NB4 (cell line): ENCODE measurements at regions not wholly inside any gene's neighbourhood (a gene's known extent, or its start where the extent isn't known, plus 50 kb on each side); places are given as distances from the start of the nearest gene placed in this dataset.

Source experiments
- DNase-seq: peaks from one replicate; pipeline ENCODE4 v3.0.0; 2010; ENCODE audit warnings: low read depth
- H3K4me3 ChIP-seq: one replicate; pipeline ENCODE4 v1.5.1; 2011; ENCODE audit warnings: mild to moderate bottlenecking, low read depth, low read length, moderate library complexity
- CTCF ChIP-seq: IDR thresholded peaks from one replicate; pipeline ENCODE4 v1.5.1; 2012; ENCODE audit warnings: low read depth, low read length
- MAX ChIP-seq: IDR thresholded peaks from 2 replicates; pipeline ENCODE4 v1.6.1; 2011; ENCODE audit warnings: low read depth, low read length
- MYC ChIP-seq: IDR thresholded peaks from 2 replicates; pipeline ENCODE4 v1.6.1; 2011; ENCODE audit warnings: low read depth, low read length
- POLR2A ChIP-seq: IDR thresholded peaks from 2 replicates; pipeline ENCODE4 v1.6.1; 2011; ENCODE audit warnings: mild to moderate bottlenecking; ENCODE audit not compliant: insufficient read length; ENCODE audit errors: extremely low read depth

DNA sequence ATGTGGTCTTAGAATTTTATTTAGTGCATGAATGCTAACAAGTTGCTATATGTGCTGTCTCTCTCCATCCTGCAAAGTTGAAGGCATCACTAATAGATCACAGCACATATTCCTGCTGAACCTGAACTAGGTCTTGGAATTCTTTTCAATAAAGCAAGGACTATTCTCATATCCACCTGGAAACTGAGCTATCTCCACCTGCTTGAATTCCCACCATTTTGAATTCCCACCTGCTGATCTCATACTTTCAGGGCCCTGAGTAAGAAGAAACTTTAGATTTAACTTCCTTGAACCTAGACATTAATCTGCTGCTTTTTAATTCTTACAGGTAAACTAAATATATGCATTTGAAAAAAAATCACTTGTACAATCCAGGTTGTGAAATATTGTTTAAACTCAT lies 445.3 kb upstream of the CCL2 start:
- no peak overlapping the region for H3K4me3 ChIP-seq
- DNase-seq: no peak
- TF ChIP-seq MAX (no peak), MYC (no peak), POLR2A (no peak), CTCF (no peak)

GRCh38 chr17:33811004-33811760 lies 443.9 kb upstream of the CCL2 start:
- TF ChIP-seq POLR2A (no peak), MAX (no peak), MYC (no peak), CTCF (no peak)
- H3K4me3 ChIP-seq: no peak overlapping the region
- no peak for DNase-seq

GRCh38 chr17:33811984-33812577 lies 443.0 kb upstream of the CCL2 start:
- TF ChIP-seq MYC (no peak), POLR2A (no peak), MAX (no peak), CTCF (no peak)
- H3K4me3 ChIP-seq: no peak overlapping the region
- no peak for DNase-seq

DNA sequence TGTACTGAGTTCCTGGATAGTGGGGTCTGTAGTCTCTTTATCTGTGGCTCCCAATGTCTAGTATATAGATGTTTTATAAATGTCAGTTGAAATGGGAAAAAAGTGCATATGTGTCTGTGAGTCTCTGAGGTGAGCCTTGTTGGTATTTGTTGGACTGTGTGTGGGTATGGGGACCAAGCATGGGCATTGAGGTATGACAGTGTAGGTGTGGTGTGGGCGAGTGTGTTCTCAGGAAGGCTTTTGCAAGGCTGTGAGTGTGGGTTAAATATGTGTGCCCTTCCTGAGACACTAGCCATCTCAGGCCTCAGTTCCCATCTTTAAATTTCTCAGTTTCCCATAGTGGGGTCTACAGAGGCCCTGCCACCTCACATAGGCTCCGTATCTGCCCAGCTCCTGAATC lies 440.2 kb upstream of the CCL2 start:
- DNase-seq: no peak
- TF ChIP-seq MYC (no peak), CTCF (no peak), MAX (no peak), POLR2A (no peak)

GRCh38 chr17:33816036-33816435 lies 439.0 kb upstream of the CCL2 start:
- TF ChIP-seq MYC (no peak), MAX (no peak), POLR2A (no peak), CTCF (no peak)
- no peak overlapping the region for H3K4me3 ChIP-seq
- DNase-seq: no peak

More for the DNA sequence above, 440.2 kb upstream of the CCL2 start:
- no peak overlapping the region for H3K4me3 ChIP-seq
